ENCODE measurements at regions not wholly inside any gene's neighbourhood (a gene's known extent, or its start where the extent isn't known, plus 50 kb on each side); places are given as distances from the start of the nearest gene placed in this dataset.

DNA sequence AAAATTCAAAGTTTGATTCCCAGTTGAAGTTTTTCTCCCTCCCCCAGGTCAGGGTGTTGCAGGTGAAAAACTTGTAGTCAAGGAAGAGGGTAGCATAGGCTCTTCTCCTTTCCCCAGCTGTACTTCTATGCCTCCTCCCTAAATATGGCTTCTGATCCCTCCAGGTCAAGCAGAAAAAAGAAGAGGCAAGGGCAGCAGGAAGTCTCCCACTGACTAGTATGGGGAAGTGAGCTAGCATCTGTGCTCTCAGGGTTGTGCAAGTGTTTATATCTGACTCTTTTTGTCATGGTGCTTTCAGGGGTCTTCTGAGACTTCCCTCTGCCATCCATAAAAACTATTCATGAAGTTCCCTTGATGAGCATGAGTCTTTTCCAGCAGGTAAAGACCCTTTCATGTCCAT is 76.0 kb downstream of the ATPSCKMT start:
- peak; percentile 40 to 46 for DNase-seq

DNA sequence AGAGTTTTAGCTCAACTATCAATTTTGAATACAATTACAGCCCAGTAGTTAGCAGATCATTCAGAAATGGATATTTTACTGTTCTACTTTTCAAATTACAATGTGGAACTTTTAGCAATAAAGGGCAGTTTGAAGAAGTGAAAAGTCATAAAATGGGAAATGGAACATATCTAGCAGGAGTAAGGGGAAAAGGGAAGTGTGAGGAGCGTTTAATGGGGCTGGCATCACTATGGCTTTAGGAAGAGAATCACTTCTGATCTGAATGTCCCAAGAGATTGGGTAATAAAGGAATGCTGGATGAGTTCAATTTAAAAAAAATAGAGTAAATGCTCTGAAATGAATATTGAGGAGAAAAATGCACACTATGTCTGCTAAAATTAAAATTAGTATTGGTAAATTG is 77.4 kb downstream of the ATPSCKMT start:
- peak; percentile 24 to 27 for DNase-seq

DNA sequence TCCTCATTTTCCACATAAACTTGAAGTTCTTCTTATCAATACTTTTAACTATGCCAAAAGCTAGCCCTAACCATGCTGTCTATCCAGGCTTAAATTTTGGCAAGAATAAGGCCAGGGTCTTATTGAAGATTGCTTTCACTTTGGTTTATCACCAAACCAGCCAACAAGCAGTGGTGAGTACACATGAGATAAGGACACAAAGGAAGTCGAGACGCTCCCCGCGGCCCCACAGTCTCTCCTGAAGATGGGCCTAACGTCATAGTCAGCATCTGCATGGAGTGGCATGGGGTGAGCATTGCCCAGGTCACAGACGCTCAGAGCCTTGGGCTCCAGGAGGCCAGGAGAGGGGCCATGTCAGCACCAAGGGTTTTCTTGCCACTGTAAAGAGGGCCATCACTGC is 80.3 kb downstream of the ATPSCKMT start:
- no peak for DNase-seq

DNA sequence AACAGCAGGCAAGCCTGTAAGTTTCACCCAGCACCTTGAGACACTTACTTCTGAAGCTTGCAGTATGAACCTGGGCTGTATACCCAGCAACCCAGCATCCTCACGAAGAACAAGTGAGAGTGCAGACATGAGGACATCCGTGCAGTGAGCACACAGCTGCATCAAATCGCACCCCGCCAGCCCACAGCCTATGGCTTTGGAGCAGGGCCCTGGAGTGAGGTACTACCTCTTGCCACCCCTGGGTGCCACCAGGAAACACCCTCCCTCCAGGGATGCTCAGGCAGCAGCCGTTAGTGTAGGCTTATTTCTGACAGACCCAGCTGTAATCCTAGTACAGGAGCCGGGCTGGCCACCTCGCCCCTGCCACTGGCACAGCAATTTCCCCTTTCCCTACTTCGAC is 81.4 kb downstream of the ATPSCKMT start:
- DNase-seq, result no peak

DNA sequence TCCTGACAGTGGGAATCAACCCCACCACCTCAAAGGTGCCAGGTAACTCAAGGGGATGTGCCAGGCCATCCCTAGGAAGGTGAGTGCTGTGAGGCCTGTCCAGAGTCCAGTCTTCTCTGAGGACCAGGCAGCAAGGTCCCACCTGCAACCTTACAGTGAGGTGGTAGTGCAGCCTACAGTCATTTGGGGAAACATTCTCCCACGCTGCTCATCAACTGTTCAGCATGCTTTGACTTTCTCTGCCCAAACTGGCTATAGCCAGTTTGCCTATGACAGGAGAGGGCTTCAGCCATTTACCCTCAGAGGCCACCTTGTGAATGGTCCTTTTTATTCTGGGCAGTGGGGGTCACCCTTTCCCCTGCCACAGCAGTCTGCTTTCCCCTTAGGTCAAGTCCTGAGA is 81.9 kb downstream of the ATPSCKMT start:
- DNase-seq, result no peak

DNA sequence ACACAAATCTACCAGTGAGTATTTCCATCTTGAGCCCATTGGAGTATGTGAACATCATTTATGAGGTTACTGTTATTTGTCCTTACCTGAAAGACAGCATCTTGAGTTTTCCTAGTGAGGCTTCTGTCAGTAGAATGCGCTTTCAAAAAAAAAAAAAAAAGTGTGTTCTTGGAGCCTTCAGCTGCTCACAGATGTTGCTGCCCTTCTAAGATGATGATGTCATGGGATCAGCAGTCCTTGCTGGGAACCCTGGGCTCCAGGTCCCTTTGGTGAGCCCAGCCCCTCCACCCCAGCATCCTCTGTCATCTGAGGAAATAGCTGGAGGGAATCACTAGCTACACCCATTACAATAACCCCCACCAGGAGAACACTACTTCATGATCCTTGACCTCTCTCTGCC is 83.3 kb downstream of the ATPSCKMT start:
- DNase-seq, result no peak

DNA sequence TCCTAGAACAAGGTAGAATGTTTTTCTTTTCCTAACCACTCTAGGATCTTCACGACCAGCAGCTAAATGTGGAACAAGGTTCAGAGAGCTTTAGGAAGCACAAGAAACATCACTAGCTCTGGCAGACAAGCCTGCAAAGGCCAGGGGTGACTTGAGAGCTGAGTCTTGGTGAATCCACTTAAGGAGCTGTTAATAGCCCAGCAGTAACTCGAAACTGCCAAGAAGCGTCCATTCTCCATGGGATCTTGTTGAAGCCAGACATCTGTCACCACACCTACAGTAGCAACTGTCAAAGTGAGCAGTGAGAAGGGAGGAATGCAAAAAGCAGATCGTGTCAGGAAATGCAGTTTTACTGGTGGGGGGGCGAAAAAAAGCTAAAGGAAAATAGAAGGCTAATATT is 87.2 kb downstream of the ATPSCKMT start:
- DNase-seq, result no peak

DNA sequence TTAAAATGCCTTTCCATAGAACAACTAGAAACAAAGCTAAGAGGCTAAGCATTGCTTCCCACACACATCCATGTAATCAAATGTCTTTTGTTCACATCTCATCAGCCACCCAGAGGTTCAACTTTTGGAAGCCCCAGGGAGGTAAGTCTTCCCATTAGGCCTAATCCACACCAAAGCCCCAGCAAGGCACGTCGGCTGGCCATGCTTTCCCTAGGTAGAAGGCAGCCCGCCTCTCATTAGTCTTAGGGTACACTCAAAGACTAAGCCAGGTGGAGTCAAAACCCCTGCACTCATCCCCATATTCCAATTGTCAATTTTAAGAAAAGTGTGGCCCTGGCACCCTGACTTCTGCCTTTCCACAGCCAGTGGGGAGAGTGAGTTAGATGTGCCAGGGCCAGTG is 87.9 kb downstream of the ATPSCKMT start:
- DNase-seq, result no peak

DNA sequence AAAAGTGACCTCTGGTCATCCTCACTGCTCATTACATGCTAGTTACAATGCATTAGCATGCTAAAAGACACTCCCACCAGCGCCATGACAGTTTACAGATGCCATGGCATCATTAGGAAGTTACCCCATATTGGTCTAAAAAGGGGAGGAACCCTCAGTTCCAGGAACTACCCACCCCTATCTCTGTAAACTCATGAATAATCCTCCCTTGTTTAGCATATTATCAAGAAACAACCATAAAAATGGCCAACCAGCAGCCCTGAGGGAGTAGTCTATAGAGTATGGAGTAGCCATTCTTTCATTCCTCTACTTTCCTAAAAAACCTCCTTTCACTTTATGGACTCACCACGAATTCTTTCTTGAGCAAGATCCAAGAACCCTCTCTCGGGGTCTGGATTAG is 89.4 kb downstream of the ATPSCKMT start:
- DNase-seq, result no peak

DNA sequence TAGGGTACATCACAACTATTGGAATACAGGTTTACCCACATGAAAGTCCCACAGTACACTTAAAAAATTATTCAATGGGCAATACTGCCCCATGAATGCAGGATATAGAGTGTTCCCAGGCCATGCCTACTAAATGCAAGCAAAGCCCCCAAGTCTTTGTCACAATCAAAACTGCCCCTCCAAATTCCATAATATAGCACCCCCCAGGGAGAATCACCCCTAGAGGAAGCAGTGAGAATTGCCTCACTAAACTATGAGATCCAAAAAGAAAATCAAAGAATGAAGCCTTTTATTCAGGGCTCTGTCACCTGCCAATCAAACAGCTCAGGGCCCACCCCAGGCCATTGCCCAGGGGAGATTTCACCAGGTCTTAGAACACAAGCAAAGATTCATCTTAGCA is 90.8 kb downstream of the ATPSCKMT start:
- DNase-seq, result no peak

DNA sequence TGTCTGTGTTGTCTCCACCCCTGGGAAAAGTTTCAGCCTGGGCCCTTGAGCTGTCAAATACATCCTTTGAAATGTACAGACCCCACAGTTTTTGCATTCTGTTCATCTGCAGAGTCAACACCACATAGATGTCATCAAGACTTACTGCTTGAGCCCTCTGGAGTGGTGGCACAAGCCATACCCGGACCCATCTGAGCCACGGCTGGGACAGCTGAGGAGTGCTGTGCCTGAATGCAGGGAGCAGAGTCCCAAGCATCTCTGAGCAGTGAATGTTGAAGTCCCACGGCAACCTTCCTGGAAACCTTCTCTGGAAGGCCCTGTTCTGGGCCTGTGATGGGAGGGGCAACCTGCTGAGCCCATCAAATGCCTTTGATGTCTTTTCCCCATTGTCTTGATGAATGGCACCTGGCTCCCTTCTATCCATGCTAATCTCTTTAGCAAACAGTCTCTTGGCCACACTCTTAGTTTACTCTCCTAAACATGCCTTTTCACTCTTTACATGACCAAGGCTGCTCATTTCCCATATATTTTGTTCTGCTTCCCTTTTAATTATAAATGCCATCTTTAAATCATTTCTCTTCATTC is 92.5 kb downstream of the ATPSCKMT start:
- DNase-seq, result no peak

DNA sequence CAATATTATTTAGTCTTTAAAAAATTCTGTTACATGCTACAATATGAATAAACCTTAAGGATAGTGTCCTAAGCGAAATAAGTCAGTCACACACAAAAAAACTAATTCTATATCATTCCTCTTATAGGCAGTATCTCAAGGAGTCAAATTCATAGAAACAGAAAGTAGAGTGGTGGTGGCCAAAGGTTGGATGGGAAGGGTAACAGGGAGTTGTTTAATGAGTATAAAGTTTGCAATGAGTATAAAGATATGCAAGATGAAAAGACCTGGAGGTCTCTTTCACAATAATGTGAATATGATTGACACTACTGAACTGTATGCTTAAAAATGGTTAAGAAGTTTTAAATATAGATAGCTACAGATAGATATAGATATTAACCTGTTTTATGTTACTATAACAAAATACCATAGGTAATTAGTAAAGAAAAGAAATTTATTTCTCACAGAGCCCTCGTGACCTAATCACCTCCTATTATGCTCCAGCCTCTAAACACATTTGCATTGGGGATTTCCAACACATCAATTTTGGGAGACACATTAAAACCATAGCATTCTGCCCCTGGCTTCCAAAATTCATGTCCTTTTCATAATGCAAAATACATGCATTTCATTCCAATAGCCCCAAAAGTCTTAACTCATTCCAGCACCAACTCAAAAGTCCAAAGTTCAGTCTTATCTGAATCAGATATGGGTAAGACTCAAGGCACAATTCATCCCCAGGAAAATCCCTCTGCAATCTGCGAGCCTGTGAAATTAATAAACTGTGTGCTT is 93.6 kb downstream of the ATPSCKMT start:
- DNase-seq, result no peak

DNA sequence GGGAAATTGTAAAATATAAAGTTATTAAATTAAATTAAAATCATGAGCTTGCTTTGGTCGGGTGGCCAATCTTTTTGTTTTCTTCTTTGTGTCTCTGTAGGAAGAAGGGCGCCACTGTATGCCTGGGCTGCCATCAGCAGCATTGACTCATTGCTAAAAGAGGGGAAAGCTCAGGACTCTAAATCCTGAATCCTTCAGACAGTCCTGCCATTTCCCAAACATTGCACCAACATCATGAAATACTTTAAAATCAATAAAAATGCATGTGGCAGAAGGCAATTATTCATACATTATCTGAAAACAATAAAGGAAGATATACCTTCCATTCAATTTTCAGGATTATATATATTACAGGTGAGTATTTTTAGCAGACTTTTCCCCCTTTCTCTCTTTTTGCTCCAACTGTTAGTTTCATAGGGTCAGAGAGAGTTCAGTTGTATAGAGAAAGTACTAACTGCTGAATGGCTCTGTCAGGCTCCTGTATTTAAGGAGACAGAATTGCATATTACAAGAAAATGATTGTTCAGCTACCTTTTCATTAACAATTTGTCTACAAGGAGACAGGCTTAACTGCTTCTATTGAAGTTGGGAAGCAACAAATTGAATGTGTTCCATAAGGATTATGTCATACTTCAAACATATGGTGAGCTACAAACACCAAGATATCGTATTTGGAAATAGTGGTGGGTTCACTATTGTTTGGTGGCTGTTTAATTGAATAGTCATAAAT is 95.7 kb downstream of the ATPSCKMT start:
- no peak for DNase-seq

DNA sequence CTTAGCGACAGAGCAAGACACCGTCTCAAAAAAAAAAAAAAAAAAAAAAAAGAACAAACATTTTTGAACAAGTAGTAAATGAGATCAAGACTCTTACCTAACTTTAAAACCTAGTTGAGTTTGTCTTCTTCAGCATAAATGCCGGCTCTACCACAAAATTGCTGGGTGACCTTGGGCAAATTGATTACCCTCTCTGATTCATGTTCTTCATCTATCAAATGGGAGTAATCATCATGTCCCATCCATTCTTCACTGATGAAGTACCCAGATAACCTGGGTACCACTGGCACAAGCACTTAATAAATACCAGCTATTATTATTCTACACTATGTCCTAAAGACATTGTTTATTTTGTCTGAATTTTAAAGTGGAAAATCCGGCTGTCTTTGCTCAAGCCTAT is 96.3 kb downstream of the ATPSCKMT start:
- no peak for DNase-seq

DNA sequence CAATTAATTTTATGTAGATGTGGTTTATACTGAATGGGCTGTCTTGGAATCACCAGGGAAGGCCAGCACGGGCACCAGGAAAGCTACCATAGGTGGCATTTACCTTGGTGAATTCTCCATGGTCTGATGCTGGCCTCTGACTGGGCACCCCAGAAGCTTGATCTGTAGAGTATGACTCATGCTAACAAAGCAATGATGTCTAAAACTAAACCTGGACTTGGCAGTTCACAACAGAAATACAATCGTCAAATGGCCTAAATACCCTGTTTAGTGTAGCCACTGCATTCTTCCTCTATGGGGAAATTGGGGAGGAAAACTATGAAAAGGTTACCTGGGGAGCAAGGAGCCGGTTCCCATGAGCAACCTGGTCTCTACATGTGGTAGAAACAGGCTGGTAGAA is 98.0 kb downstream of the ATPSCKMT start:
- no peak for DNase-seq

DNA sequence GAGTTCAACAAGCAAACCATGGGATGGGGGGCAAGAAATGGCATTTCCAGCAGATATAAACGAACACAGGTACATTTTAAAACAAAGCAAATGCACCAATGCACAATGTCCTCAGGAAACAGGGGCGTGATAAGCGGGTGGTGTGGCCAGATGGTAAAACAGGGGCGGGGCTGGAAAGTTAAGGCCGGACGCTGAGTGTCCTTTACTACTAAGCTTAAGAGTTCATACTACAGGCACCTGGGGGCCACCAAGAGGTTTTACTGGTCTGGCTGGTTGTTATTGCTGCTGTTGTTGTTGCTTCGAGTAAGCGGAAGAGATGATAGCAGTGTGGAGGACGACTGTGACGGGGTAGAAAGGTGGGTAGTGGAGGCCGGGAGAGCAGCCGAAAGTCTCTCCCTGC is 99.8 kb downstream of the ATPSCKMT start:
- no peak for DNase-seq

DNA sequence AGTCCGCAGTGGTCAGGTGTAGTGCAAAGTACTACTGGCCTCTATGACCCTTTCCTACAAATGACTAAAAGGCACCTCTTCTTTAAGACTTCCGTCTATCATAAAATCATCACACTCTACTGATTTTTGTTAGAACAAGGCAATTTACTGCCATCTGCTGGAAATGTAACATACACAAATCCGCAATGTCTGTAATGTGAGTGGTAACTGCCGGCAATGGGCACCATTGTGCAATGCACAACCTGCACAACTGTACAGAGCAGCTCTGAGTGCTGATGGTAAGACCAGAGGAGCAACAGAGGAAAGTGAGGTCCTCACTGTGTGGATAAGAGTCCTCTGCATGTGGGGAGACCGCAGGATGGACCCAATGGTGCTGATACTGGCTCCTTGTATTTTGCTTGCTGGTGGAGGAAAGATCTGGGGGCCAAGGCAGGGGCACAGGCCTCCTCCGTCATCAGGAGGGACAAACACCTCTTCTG is 103.7 kb downstream of the ATPSCKMT start:
- DNase-seq, result no peak

DNA sequence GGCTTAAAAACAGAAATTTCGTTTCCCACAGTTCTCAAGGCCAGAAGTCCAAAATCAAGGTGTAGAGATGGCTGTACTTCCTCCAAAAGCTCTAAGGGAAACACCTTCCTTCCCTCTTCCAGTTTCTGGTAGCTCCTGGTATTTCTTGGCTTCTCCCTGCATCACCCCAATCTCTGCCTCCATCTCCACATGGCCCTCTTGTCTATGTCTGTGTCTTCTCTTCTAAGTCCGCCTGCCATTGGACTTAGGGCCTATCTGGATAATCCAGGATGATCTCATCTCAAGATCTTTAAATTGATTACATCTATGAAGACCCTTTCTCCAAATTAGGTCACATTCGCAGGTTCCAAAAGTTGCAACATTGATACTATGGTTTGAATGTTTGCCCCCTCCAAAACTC is 105.6 kb downstream of the ATPSCKMT start:
- no peak for DNase-seq

DNA sequence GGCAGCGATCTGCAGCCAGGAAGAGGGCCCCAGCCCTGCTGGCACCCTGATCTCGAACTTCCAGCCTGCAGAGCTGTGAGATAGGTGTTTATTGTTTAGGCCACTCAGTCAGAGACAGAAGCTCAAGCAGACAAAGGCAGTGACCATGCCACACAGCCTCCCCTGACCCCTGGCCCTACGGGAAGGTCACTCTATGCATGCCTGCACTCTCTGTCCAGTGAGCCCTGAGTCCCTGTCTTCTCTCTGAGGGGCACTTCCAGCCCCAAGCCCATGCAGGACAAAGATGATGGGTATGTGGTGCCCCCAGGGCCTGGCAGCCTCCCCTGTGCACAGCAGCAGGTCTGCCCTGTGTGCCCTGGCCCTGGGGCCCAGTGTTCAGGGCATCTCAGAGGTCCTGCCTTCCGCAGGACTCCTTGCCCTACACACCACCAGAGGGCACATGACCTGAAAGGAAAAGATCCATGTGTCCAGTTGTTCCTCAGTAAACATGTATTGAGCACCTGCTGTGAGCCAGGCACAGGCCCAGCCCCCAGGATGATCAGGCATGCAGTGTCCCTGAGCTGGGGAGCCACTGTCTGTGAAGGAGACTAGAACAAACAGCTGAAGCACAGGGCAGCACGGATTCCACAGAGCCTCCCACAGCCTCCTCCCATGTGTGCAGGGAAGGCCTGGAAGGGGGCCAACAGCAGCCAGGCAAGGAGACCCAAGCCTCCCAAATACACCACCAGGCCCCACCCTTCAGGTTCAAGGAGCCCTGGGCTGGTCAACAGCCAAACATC is 109.3 kb downstream of the ATPSCKMT start:
- no peak for DNase-seq

DNA sequence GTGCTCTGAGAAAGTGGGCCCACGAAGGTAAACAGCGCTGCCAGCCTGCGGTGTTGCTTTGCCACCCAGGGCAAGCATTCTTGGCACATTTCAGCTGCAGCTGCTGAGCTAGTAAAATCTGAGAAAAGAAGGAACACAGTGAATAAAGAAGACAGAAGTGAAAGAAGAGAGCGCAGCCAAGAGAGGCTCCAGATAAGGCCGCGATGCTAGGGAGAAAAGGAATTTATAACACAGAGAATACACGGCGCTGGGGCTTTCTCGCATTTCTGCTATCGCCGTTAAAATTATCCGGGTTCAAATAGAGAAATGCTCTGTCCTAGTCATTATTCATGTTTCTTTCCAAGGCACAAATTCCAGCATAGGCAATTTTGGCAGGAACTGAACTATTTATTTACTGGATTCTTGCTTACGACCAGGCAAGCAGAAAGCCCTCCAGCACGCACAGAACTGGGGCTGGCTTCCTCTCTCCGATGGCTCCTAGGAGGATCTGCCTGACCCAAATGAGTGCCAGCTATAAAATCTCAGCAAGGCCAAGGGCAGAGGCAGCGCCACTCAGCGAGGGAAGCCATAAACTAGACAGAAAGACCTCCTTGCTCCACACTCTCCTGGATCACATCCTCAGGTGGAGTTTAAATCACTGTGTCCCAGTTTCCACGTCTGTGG is 111.2 kb downstream of the ATPSCKMT start:
- DNase-seq, result no peak

DNA sequence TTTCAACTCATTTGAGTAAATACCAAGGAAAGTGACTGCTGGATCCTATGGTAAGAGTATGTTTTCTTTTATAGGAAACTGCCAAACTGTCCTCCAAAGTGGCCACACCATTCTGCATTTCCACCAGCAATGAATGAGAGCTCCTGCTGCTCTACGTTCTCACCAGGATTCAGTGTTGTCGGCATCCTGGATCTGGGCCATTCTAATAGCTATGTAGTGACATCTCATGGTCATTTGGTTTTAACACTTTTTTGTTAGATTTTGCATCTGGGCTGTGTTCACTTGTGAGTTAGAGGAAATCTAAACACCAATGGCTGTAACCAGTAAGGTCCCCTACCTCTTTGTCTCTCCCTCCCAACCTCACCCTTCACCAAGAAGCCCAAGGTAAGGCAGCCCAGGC is 115.9 kb downstream of the ATPSCKMT start:
- DNase-seq, result no peak

DNA sequence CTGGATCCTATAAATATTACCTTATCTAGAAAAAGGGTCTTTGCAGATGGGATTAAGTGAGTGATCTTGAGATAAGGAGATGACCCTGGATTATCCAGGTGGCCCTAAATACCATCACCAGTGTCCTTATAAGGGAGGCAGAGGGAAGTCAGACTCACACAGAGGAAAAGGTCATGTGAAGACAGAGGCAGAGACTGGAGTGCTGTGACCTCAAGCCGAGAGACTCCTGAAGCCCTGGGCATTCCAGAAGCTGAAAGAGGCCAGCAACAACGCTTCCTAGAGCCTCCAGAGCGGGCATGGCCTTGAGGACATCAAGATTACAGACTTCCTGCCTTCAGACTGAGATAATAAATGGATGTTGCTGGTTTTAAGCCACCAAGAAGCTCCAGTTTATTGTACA is 118.8 kb downstream of the ATPSCKMT start:
- no peak for DNase-seq

DNA sequence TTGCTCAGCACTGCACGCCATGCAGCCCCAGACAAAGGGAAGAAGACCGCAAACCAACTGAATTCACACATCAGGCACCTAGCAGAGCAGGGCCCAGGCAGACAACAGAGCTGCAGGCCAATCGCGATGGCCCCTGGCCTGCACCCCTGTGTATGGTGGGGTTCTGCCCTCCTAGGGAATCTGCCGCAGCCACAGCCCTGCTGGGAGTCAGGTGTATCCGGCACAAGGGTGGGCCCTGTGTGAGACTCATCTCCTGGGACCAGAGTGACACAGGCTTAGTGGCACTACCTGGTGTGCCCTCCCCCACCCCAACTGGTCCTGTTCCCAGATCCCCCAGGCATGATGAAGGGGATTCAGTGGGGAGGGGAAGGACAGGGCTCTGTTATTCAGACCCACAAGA is 122.8 kb downstream of the ATPSCKMT start:
- no peak for DNase-seq
